ENCODE measurements at regions not wholly inside any gene's neighbourhood (a gene's known extent, or its start where the extent isn't known, plus 50 kb on each side); places are given as distances from the start of the nearest gene placed in this dataset.
A peak's percentile ranks its signal among the peaks of the same experiment; 100 is the strongest.

GRCh38 chr5:29897916-29898315 is 1295.6 kb upstream of the CDH6 start:
- Histone ChIP-seq H3K4me1 (ENCODE audit: insufficient read depth) (no peaks in the 10 kb centered on the region), H3K4me2 (no peak overlapping the region), H3K4me3 (no peak overlapping the region), H3K27me3 (ENCODE audit: insufficient read depth) (no peaks in the 10 kb centered on the region), H3K79me2 (replicated peaks; ENCODE audit: insufficient read depth) (no peaks in the 10 kb centered on the region), H2AFZ (0 out of 2 replicates have a peak overlapping the region, but pooled peaks have one; percentile 40), H3K9me2 (ENCODE audit: insufficient read depth) (no peaks in the 10 kb centered on the region), H3K27ac (ENCODE audit: low read depth) (no peak overlapping the region), H3K36me3 (ENCODE audit: insufficient read depth) (no peaks in the 10 kb centered on the region), H3F3A (replicated peaks; ENCODE audit: low read depth) (no peaks in the 10 kb centered on the region), H4K20me1 (replicated peaks; ENCODE audit: insufficient read depth) (no peaks in the 10 kb centered on the region)
- Mint-ChIP-seq H3K4me3 (no peak overlapping the region), H3K9me3 (no peaks in the 10 kb centered on the region), H3K36me3 (ENCODE audit: low read depth) (no peaks in the 10 kb centered on the region), H3K27ac (no peak overlapping the region), H3K4me1 (peaks cover 8% of the 10 kb centered on the region; the same call in 2 of the 3 replicates), H3K27me3 (ENCODE audit: insufficient read depth, low read depth, poor library complexity) (peaks cover 4% of the 10 kb centered on the region)
- ATAC-seq (peak; percentile 79), DNase-seq (ENCODE audit: low spot score) (peak; percentile 13)
- TF ChIP-seq, protein P1, sequence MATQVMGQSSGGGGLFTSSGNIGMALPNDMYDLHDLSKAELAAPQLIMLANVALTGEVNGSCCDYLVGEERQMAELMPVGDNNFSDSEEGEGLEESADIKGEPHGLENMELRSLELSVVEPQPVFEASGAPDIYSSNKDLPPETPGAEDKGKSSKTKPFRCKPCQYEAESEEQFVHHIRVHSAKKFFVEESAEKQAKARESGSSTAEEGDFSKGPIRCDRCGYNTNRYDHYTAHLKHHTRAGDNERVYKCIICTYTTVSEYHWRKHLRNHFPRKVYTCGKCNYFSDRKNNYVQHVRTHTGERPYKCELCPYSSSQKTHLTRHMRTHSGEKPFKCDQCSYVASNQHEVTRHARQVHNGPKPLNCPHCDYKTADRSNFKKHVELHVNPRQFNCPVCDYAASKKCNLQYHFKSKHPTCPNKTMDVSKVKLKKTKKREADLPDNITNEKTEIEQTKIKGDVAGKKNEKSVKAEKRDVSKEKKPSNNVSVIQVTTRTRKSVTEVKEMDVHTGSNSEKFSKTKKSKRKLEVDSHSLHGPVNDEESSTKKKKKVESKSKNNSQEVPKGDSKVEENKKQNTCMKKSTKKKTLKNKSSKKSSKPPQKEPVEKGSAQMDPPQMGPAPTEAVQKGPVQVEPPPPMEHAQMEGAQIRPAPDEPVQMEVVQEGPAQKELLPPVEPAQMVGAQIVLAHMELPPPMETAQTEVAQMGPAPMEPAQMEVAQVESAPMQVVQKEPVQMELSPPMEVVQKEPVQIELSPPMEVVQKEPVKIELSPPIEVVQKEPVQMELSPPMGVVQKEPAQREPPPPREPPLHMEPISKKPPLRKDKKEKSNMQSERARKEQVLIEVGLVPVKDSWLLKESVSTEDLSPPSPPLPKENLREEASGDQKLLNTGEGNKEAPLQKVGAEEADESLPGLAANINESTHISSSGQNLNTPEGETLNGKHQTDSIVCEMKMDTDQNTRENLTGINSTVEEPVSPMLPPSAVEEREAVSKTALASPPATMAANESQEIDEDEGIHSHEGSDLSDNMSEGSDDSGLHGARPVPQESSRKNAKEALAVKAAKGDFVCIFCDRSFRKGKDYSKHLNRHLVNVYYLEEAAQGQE (IDR thresholded peaks at IDR 0.05; ENCODE audit: unreplicated experiment) = no peak
- TF ChIP-seq, protein P2, sequence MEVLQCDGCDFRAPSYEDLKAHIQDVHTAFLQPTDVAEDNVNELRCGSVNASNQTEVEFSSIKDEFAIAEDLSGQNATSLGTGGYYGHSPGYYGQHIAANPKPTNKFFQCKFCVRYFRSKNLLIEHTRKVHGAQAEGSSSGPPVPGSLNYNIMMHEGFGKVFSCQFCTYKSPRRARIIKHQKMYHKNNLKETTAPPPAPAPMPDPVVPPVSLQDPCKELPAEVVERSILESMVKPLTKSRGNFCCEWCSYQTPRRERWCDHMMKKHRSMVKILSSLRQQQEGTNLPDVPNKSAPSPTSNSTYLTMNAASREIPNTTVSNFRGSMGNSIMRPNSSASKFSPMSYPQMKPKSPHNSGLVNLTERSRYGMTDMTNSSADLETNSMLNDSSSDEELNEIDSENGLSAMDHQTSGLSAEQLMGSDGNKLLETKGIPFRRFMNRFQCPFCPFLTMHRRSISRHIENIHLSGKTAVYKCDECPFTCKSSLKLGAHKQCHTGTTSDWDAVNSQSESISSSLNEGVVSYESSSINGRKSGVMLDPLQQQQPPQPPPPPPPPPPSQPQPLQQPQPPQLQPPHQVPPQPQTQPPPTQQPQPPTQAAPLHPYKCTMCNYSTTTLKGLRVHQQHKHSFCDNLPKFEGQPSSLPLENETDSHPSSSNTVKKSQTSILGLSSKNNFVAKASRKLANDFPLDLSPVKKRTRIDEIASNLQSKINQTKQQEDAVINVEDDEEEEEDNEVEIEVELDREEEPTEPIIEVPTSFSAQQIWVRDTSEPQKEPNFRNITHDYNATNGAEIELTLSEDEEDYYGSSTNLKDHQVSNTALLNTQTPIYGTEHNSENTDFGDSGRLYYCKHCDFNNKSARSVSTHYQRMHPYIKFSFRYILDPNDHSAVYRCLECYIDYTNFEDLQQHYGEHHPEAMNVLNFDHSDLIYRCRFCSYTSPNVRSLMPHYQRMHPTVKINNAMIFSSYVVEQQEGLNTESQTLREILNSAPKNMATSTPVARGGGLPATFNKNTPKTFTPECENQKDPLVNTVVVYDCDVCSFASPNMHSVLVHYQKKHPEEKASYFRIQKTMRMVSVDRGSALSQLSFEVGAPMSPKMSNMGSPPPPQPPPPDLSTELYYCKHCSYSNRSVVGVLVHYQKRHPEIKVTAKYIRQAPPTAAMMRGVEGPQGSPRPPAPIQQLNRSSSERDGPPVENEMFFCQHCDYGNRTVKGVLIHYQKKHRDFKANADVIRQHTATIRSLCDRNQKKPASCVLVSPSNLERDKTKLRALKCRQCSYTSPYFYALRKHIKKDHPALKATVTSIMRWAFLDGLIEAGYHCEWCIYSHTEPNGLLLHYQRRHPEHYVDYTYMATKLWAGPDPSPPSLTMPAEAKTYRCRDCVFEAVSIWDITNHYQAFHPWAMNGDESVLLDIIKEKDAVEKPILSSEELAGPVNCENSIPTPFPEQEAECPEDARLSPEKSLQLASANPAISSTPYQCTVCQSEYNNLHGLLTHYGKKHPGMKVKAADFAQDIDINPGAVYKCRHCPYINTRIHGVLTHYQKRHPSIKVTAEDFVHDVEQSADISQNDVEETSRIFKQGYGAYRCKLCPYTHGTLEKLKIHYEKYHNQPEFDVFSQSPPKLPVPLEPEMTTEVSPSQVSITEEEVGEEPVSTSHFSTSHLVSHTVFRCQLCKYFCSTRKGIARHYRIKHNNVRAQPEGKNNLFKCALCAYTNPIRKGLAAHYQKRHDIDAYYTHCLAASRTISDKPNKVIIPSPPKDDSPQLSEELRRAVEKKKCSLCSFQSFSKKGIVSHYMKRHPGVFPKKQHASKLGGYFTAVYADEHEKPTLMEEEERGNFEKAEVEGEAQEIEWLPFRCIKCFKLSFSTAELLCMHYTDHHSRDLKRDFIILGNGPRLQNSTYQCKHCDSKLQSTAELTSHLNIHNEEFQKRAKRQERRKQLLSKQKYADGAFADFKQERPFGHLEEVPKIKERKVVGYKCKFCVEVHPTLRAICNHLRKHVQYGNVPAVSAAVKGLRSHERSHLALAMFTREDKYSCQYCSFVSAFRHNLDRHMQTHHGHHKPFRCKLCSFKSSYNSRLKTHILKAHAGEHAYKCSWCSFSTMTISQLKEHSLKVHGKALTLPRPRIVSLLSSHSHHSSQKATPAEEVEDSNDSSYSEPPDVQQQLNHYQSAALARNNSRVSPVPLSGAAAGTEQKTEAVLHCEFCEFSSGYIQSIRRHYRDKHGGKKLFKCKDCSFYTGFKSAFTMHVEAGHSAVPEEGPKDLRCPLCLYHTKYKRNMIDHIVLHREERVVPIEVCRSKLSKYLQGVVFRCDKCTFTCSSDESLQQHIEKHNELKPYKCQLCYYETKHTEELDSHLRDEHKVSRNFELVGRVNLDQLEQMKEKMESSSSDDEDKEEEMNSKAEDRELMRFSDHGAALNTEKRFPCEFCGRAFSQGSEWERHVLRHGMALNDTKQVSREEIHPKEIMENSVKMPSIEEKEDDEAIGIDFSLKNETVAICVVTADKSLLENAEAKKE (CRISPR knock-in tag; IDR thresholded peaks at IDR 0.05) = no peak

Data from GM23338 (cell line).